GM12873 (cell line): ENCODE measurements at regions not wholly inside any gene's neighbourhood (a gene's known extent, or its start where the extent isn't known, plus 50 kb on each side); places are given as distances from the start of the nearest gene placed in this dataset.

Source experiments
- CTCF ChIP-seq: IDR thresholded peaks from 2 replicates; pipeline ENCODE4 v1.5.1; 2012; ENCODE audit warnings: low read depth, mild to moderate bottlenecking, moderate library complexity, low read length, control low read depth; ENCODE audit not compliant: insufficient read depth; ENCODE audit errors: missing control alignments

- no peak for TF ChIP-seq CTCF
Observed at GRCh38 chr4:149296503-149296902, 519.1 kb downstream of the IQCM start.

GRCh38 chr4:149296084-149296483, 519.6 kb downstream of the IQCM start:
- no peak for TF ChIP-seq CTCF

GRCh38 chr4:149294601-149295000, 521.0 kb downstream of the IQCM start:
- TF ChIP-seq CTCF, result no peak

- TF ChIP-seq CTCF, result no peak
Observed at GRCh38 chr4:149293046-149293649, 522.5 kb downstream of the IQCM start.

- no peak for TF ChIP-seq CTCF
Observed at GRCh38 chr4:149292425-149293007, 523.1 kb downstream of the IQCM start.

GRCh38 chr4:149291463-149291862, 524.2 kb downstream of the IQCM start:
- no peak for TF ChIP-seq CTCF

GRCh38 chr4:149280806-149281205, 534.8 kb downstream of the IQCM start:
- TF ChIP-seq CTCF, result no peak
